Type B pancreatic cell (in vitro differentiated cells): ENCODE measurements at regions not wholly inside any gene's neighbourhood (a gene's known extent, or its start where the extent isn't known, plus 50 kb on each side); places are given as distances from the start of the nearest gene placed in this dataset.

Source experiments
- DNase-seq: peaks from one replicate; pipeline ENCODE4 v3.0.0; 2021; ENCODE audit warnings: mixed read lengths; ENCODE audit not compliant: unreplicated experiment; ENCODE audit errors: extremely low spot score
- H3K27ac Mint-ChIP-seq: 2 replicates; pipeline ENCODE4 v1.8.0; 2021; ENCODE audit warnings: mild to moderate bottlenecking, mixed read lengths
- H3K27me3 Mint-ChIP-seq: 2 replicates; pipeline ENCODE4 v1.8.0; 2021; ENCODE audit warnings: mixed read lengths
- H3K36me3 Mint-ChIP-seq: 2 replicates; pipeline ENCODE4 v1.8.0; 2021; ENCODE audit warnings: mixed read lengths
- H3K4me1 Mint-ChIP-seq: one replicate; pipeline ENCODE4 v1.8.0; 2021; ENCODE audit warnings: mixed read lengths; ENCODE audit not compliant: unreplicated experiment
- H3K4me3 Mint-ChIP-seq: 2 replicates; pipeline ENCODE4 v1.8.0; 2021; ENCODE audit warnings: mild to moderate bottlenecking, mixed read lengths
- H3K9me3 Mint-ChIP-seq: 2 replicates; pipeline ENCODE4 v1.8.0; 2021; ENCODE audit warnings: mixed read lengths
- TF ChIP-seq, protein P1 (sequence below): fragments of 200-600 bp; sonication (generic); conservative IDR thresholded peaks from 2 replicates; pipeline ENCODE4 v1.5.0; 2021; ENCODE audit warnings: antibody characterized with exemption, mild to moderate bottlenecking

GRCh38 chr13:50267917-50268316 lies 252.7 kb downstream of the KCNRG start:
- DNase-seq = no peak
- Mint-ChIP-seq H3K27me3 (no peaks in the 10 kb centered on the region), H3K36me3 (no peaks in the 10 kb centered on the region), H3K27ac (no peak overlapping the region), H3K4me1 (no peaks in the 10 kb centered on the region), H3K4me3 (no peak overlapping the region), H3K9me3 (peaks cover 5% of the 10 kb centered on the region)
- TF ChIP-seq, protein P1, sequence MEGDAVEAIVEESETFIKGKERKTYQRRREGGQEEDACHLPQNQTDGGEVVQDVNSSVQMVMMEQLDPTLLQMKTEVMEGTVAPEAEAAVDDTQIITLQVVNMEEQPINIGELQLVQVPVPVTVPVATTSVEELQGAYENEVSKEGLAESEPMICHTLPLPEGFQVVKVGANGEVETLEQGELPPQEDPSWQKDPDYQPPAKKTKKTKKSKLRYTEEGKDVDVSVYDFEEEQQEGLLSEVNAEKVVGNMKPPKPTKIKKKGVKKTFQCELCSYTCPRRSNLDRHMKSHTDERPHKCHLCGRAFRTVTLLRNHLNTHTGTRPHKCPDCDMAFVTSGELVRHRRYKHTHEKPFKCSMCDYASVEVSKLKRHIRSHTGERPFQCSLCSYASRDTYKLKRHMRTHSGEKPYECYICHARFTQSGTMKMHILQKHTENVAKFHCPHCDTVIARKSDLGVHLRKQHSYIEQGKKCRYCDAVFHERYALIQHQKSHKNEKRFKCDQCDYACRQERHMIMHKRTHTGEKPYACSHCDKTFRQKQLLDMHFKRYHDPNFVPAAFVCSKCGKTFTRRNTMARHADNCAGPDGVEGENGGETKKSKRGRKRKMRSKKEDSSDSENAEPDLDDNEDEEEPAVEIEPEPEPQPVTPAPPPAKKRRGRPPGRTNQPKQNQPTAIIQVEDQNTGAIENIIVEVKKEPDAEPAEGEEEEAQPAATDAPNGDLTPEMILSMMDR = no peak

DNA sequence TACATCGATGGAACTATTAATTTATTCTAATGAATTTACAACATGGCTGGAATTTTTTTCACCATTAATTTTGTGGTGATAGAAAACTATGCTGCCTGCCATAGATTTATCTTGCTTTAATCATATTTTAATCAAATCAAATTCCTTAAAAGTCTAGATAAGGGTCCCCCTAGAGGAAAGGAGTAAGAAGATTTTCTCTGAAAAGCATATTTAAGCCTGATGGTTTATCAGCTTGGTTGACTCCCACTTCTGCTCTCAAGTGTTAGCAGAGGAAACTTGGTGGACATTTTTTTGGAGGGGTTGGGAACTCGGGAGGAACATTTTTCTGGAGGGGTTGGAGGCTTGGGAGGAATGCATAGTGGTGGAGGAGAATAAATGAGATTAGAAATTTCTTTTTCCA lies 253.3 kb downstream of the KCNRG start:
- no peaks in the 10 kb centered on the region for H3K36me3 Mint-ChIP-seq
- TF ChIP-seq, protein P1 = peak; percentile 36
- H3K4me3 Mint-ChIP-seq = no peak overlapping the region
- H3K27ac Mint-ChIP-seq = no peak overlapping the region
- H3K9me3 Mint-ChIP-seq = peaks cover 5% of the 10 kb centered on the region
- H3K4me1 Mint-ChIP-seq = no peaks in the 10 kb centered on the region
- DNase-seq = no peak
- no peaks in the 10 kb centered on the region for H3K27me3 Mint-ChIP-seq

- Mint-ChIP-seq H3K36me3 (peaks cover 4% of the 10 kb centered on the region), H3K4me3 (no peak overlapping the region), H3K9me3 (peaks cover 16% of the 10 kb centered on the region), H3K4me1 (no peaks in the 10 kb centered on the region), H3K27ac (no peak overlapping the region), H3K27me3 (no peaks in the 10 kb centered on the region)
- TF ChIP-seq, protein P1 = no peak
- no peak for DNase-seq
Measured at GRCh38 chr13:50274181-50274580, 258.9 kb downstream of the KCNRG start.

DNA sequence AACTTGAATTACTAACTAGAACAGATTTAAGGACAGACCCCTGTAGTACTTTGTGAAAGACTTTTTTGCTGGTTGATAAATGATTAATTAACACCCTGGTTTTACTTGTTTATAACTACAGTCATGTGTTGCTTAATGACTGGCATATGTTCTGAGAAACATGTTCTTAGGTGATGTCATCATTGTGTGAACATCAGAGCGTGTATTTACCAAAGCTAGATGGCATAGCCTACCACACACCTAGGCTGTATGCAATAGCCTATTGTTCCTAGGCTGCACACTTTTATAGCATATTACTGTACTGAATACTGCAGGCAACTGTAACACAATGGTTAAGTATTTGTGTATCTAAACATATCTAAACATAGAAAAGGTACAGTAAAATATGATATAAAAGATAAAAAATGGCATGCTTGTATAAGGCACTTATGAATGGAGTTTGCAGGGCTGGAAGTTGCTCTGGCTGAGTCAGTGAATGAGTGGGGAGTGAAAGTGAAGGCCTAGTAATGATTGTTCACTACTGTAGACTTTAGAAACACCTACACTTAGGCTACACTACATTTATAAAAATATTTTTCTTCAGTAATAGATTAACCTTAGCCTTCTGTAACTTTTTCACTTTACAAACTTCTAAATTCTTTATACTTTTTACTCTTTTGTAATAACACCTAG lies 260.3 kb downstream of the KCNRG start:
- Mint-ChIP-seq H3K36me3 (peaks cover 4% of the 10 kb centered on the region), H3K27me3 (no peaks in the 10 kb centered on the region)
- TF ChIP-seq, protein P1 = no peak

DNA sequence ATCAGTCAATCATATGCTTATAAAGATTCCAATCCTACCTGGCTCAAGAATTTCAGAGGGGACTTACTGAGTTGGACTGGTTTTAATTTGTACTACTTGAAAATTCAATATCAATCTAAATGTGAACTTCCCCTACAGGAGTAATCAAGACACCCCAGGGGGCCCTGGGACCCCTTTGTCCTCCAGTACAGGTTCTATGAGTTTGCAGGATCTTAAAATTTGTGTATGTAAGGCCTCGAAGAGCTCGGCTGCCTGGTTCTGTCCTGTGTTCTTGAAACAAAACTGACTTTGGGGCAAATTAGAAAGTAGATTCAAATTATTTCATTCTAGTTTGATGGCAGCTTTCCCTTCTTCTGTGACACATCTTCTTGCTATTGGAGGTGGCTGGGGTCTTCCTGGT lies 261.3 kb downstream of the KCNRG start:
- H3K27me3 Mint-ChIP-seq = no peaks in the 10 kb centered on the region
- no peak for DNase-seq
- TF ChIP-seq, protein P1 = no peak
- H3K4me1 Mint-ChIP-seq = no peaks in the 10 kb centered on the region
- peaks cover 4% of the 10 kb centered on the region for H3K36me3 Mint-ChIP-seq
- H3K27ac Mint-ChIP-seq = no peak overlapping the region
- H3K9me3 Mint-ChIP-seq = peaks cover 16% of the 10 kb centered on the region
- no peak overlapping the region for H3K4me3 Mint-ChIP-seq

More for the DNA sequence above, 260.3 kb downstream of the KCNRG start:
- H3K4me3 Mint-ChIP-seq = no peak overlapping the region
- H3K4me1 Mint-ChIP-seq = no peaks in the 10 kb centered on the region
- H3K27ac Mint-ChIP-seq = no peak overlapping the region
- DNase-seq = no peak
- peaks cover 16% of the 10 kb centered on the region for H3K9me3 Mint-ChIP-seq
